Progenitor cell of endocrine pancreas (in vitro differentiated cells): ENCODE measurements at regions not wholly inside any gene's neighbourhood (a gene's known extent, or its start where the extent isn't known, plus 50 kb on each side); places are given as distances from the start of the nearest gene placed in this dataset.

ENCODE experiments used
- DNase-seq: peaks from one replicate; pipeline ENCODE4 v3.0.0; 2021; ENCODE audit warnings: low spot score; ENCODE audit not compliant: unreplicated experiment
- H3K27ac Mint-ChIP-seq: 2 replicates; pipeline ENCODE4 v1.8.0; 2021; ENCODE audit warnings: mild to moderate bottlenecking, moderate library complexity, mixed read lengths
- H3K27me3 Mint-ChIP-seq: 2 replicates; pipeline ENCODE4 v1.8.0; 2021; ENCODE audit warnings: mixed read lengths
- H3K36me3 Mint-ChIP-seq: 2 replicates; pipeline ENCODE4 v1.8.0; 2022; ENCODE audit warnings: mixed read lengths; ENCODE audit not compliant: insufficient read depth
- H3K4me1 Mint-ChIP-seq: 2 replicates; pipeline ENCODE4 v1.8.0; 2021; ENCODE audit warnings: low read depth, mixed read lengths
- H3K4me3 Mint-ChIP-seq: 2 replicates; pipeline ENCODE4 v1.8.0; 2021; ENCODE audit warnings: low read depth, mild to moderate bottlenecking, moderate library complexity, mixed read lengths
- H3K9me3 Mint-ChIP-seq: 2 replicates; pipeline ENCODE4 v1.8.0; 2021; ENCODE audit warnings: low read depth, mixed read lengths
- TF ChIP-seq, protein P1 (sequence below): fragments of 200-600 bp; sonication (generic); IDR thresholded peaks from one replicate; pipeline ENCODE4 v1.5.0; 2021; ENCODE audit warnings: antibody characterized with exemption, mild to moderate bottlenecking; ENCODE audit not compliant: unreplicated experiment

- no peak overlapping the region for H3K27ac Mint-ChIP-seq
- peaks cover 1% of the 10 kb centered on the region for H3K36me3 Mint-ChIP-seq
- no peak overlapping the region for H3K4me3 Mint-ChIP-seq
- TF ChIP-seq, protein P1, sequence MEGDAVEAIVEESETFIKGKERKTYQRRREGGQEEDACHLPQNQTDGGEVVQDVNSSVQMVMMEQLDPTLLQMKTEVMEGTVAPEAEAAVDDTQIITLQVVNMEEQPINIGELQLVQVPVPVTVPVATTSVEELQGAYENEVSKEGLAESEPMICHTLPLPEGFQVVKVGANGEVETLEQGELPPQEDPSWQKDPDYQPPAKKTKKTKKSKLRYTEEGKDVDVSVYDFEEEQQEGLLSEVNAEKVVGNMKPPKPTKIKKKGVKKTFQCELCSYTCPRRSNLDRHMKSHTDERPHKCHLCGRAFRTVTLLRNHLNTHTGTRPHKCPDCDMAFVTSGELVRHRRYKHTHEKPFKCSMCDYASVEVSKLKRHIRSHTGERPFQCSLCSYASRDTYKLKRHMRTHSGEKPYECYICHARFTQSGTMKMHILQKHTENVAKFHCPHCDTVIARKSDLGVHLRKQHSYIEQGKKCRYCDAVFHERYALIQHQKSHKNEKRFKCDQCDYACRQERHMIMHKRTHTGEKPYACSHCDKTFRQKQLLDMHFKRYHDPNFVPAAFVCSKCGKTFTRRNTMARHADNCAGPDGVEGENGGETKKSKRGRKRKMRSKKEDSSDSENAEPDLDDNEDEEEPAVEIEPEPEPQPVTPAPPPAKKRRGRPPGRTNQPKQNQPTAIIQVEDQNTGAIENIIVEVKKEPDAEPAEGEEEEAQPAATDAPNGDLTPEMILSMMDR = no peak
- no peaks in the 10 kb centered on the region for H3K4me1 Mint-ChIP-seq
- peaks cover 14% of the 10 kb centered on the region for H3K9me3 Mint-ChIP-seq
- no peaks in the 10 kb centered on the region for H3K27me3 Mint-ChIP-seq
- no peak for DNase-seq
These were observed 80.0 kb upstream of the TNR start for GRCh38 chr1:175823406-175823805.

DNA sequence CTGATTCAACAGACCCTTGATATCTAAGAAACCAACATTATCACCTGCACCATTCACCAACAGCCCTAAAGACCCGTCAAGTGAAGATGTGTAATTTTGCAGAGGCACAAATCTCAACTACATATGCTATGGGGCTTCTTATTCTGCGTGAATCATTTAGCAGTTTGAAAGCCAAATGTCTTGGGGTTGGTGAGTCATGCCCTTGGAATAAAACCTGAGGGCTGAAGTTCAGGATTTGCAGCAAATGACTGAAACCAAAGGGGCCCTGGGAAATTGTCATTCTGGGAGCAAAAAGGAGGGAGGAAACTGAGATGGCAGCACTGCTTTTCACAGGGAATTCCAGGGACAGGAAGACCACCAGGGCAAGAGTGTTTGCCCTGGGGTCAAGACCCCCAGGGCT is 79.2 kb upstream of the TNR start:
- H3K27me3 Mint-ChIP-seq = no peaks in the 10 kb centered on the region
- no peak overlapping the region for H3K27ac Mint-ChIP-seq
- TF ChIP-seq, protein P1 = no peak
- no peak for DNase-seq
- H3K4me3 Mint-ChIP-seq = no peak overlapping the region
- H3K4me1 Mint-ChIP-seq = no peaks in the 10 kb centered on the region
- H3K36me3 Mint-ChIP-seq = peaks cover 1% of the 10 kb centered on the region
- H3K9me3 Mint-ChIP-seq = peaks cover 11% of the 10 kb centered on the region

- Mint-ChIP-seq H3K4me1 (no peaks in the 10 kb centered on the region), H3K36me3 (peaks cover 1% of the 10 kb centered on the region)
- TF ChIP-seq, protein P1 = no peak
These were observed 77.1 kb upstream of the TNR start for GRCh38 chr1:175820456-175821025.

GRCh38 chr1:175818929-175819328 is 75.5 kb upstream of the TNR start:
- H3K9me3 Mint-ChIP-seq = peaks cover 11% of the 10 kb centered on the region
- no peak overlapping the region for H3K27ac Mint-ChIP-seq
- no peak overlapping the region for H3K4me3 Mint-ChIP-seq
- no peak for DNase-seq
- peaks cover 1% of the 10 kb centered on the region for H3K36me3 Mint-ChIP-seq
- no peaks in the 10 kb centered on the region for H3K27me3 Mint-ChIP-seq
- H3K4me1 Mint-ChIP-seq = no peaks in the 10 kb centered on the region
- TF ChIP-seq, protein P1 = no peak

More at GRCh38 chr1:175820456-175821025, 77.1 kb upstream of the TNR start:
- DNase-seq = no peak
- H3K9me3 Mint-ChIP-seq = peaks cover 11% of the 10 kb centered on the region
- H3K4me3 Mint-ChIP-seq = no peak overlapping the region
- no peaks in the 10 kb centered on the region for H3K27me3 Mint-ChIP-seq
- H3K27ac Mint-ChIP-seq = no peak overlapping the region

- peaks cover 11% of the 10 kb centered on the region for H3K9me3 Mint-ChIP-seq
- no peaks in the 10 kb centered on the region for H3K27me3 Mint-ChIP-seq
- no peaks in the 10 kb centered on the region for H3K4me1 Mint-ChIP-seq
- no peak for DNase-seq
- peaks cover 1% of the 10 kb centered on the region for H3K36me3 Mint-ChIP-seq
- H3K4me3 Mint-ChIP-seq = no peak overlapping the region
- TF ChIP-seq, protein P1 = no peak
- H3K27ac Mint-ChIP-seq = no peak overlapping the region
These were observed 74.0 kb upstream of the TNR start for GRCh38 chr1:175817445-175817844.
